ENCODE measurements at regions not wholly inside any gene's neighbourhood (a gene's known extent, or its start where the extent isn't known, plus 50 kb on each side); places are given as distances from the start of the nearest gene placed in this dataset.

DNA sequence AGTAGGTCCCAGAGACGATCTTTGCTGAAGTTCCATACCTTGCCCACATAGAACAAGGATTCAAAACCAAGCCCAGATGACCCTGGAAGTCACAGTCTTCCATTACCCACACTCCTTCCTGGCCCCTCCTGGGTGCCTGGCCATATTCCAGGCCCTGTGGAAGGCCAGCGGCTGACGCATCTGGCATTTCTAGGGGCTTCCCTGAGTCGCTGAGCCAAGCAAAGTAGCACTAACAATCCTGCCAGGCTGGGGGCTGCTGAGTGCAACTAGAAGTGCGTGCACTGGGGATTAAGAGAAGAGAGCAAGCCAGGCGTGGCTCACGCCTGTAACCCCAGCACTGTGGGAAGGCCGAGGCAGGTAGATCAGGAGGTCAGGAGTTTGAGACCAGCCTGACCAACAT lies 175.2 kb upstream of the CPEB2 start:
- H3K36me3 Mint-ChIP-seq (ENCODE audit: low read depth): no peaks in the 10 kb centered on the region
- no peak for ATAC-seq (replicated peaks)
- no peaks in the 10 kb centered on the region for H3K4me1 Mint-ChIP-seq
- H3K9me3 Mint-ChIP-seq: no peaks in the 10 kb centered on the region
- H3K27ac Mint-ChIP-seq: no peak overlapping the region
- no peak overlapping the region for H3K4me3 Mint-ChIP-seq
- peaks cover 18% of the 10 kb centered on the region for H3K27me3 Mint-ChIP-seq

- Mint-ChIP-seq H3K36me3 (ENCODE audit: low read depth) (no peaks in the 10 kb centered on the region), H3K27ac (no peak overlapping the region), H3K4me3 (no peak overlapping the region), H3K4me1 (no peaks in the 10 kb centered on the region), H3K27me3 (peaks cover 5% of the 10 kb centered on the region), H3K9me3 (no peaks in the 10 kb centered on the region)
- no peak for ATAC-seq (replicated peaks)
Observed at GRCh38 chr4:14829795-14830194, 172.5 kb upstream of the CPEB2 start.

- Mint-ChIP-seq H3K9me3 (peaks cover 3% of the 10 kb centered on the region), H3K27ac (no peak overlapping the region), H3K36me3 (ENCODE audit: low read depth) (no peaks in the 10 kb centered on the region), H3K4me1 (no peaks in the 10 kb centered on the region), H3K4me3 (no peak overlapping the region), H3K27me3 (peaks cover 5% of the 10 kb centered on the region)
- ATAC-seq (replicated peaks): no peak
Observed at GRCh38 chr4:14831416-14831815, 170.9 kb upstream of the CPEB2 start.

DNA sequence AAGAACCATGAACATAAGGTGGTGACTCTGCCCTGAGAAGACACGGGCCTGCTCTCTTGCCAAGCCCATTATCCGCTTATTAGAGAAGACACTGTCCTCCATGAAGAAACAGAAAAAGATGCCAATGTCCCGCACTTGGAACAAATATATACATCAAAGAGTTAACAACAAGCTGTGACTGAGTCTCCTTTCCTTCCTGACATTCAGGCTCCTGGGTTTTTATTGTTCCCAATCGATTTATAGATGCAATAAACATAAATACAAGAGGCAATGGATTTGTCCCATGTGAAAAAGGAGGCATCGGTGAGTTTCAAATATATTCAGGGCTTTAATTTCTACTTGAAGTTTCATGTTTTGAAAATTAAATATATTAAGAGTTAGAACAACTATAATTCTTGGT lies 169.2 kb upstream of the CPEB2 start:
- ATAC-seq (replicated peaks): no peak
- Mint-ChIP-seq H3K9me3 (peaks cover 3% of the 10 kb centered on the region), H3K36me3 (ENCODE audit: low read depth) (no peaks in the 10 kb centered on the region), H3K4me3 (no peak overlapping the region), H3K27ac (no peak overlapping the region), H3K4me1 (no peaks in the 10 kb centered on the region), H3K27me3 (no peaks in the 10 kb centered on the region)

DNA sequence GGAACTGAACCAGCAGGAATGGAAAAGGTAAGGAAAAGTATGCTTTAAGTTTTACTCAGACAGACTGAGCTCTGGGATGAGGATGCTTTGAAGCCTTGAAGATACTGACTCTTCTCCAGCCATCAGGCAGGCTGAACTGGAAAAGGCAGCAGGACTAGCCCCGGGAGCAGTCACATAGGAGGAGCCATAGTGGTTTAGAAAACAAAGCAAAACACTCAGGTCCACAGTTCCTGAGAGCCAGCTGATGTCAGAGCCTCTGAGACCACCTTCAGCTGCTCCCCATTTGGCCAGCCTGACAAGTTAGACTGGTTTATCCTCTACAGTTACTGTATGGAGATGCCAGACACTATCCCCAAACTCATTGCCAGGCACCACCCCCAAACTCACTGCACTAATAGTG lies 167.9 kb upstream of the CPEB2 start:
- no peaks in the 10 kb centered on the region for H3K4me1 Mint-ChIP-seq
- ATAC-seq (replicated peaks): no peak
- no peaks in the 10 kb centered on the region for H3K27me3 Mint-ChIP-seq
- H3K36me3 Mint-ChIP-seq (ENCODE audit: low read depth): no peaks in the 10 kb centered on the region
- no peak overlapping the region for H3K4me3 Mint-ChIP-seq
- peaks cover 3% of the 10 kb centered on the region for H3K9me3 Mint-ChIP-seq
- no peak overlapping the region for H3K27ac Mint-ChIP-seq

DNA sequence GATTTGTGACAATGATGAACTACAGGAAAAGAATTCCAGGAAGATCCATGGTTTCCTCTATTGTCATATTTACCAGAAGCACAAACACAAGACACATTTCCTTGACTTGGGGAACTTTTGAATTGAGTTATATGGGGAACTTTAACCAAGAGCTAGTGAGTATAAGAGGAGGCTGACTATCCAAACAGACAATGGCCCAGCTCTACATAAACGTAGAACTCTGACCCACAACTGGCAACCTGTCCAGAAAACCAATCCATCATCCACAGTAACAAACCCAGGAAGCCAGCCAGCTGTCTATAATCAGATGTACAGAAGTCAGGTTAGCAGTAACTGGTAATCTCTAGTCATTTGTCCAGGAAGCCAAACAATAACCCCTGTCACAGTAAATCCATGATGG lies 167.0 kb upstream of the CPEB2 start:
- Mint-ChIP-seq H3K4me1 (no peaks in the 10 kb centered on the region), H3K36me3 (ENCODE audit: low read depth) (no peaks in the 10 kb centered on the region), H3K4me3 (no peak overlapping the region), H3K9me3 (peaks cover 3% of the 10 kb centered on the region), H3K27ac (no peak overlapping the region), H3K27me3 (no peaks in the 10 kb centered on the region)
- no peak for ATAC-seq (replicated peaks)

DNA sequence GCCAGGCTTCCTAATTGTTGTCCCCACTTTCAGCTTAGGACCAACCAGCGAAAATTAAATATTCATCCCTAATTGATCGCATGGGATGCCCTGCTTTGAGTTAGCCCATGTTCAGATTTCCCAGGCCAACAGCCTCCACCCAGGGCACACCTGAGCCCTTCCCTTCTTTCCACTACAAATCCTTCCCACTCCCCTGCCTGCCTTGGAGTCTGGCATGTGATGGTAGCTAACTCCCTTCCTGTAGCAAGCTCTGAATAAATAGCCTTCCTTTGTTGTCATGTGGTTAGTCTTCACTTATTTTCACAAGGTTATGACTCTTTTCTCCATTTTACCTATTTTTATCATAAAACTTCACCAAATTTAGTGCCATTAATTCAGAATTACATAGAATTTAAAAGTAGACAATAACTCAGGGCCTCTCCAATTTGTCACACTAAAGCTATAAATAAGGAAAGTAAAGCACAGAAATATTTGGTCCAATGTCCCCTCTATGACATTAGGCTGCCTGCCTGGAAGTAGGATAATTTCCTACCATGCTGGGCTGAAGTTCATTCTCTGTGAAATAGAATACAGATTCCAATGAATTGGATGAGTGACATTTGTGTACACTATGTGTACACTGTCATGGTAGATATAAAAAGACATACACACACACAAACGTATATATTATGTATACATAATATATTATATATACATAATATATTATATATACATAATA lies 166.4 kb upstream of the CPEB2 start:
- ATAC-seq (replicated peaks): no peak
- H3K36me3 Mint-ChIP-seq (ENCODE audit: low read depth): no peaks in the 10 kb centered on the region
- no peak overlapping the region for H3K27ac Mint-ChIP-seq
- peaks cover 3% of the 10 kb centered on the region for H3K9me3 Mint-ChIP-seq
- no peaks in the 10 kb centered on the region for H3K4me1 Mint-ChIP-seq
- H3K27me3 Mint-ChIP-seq: no peaks in the 10 kb centered on the region
- no peak overlapping the region for H3K4me3 Mint-ChIP-seq

GRCh38 chr4:14837860-14838259 lies 164.4 kb upstream of the CPEB2 start:
- H3K36me3 Mint-ChIP-seq (ENCODE audit: low read depth): no peaks in the 10 kb centered on the region
- no peak for ATAC-seq (replicated peaks)
- H3K27ac Mint-ChIP-seq: no peak overlapping the region
- H3K4me3 Mint-ChIP-seq: no peak overlapping the region
- no peaks in the 10 kb centered on the region for H3K4me1 Mint-ChIP-seq
- no peaks in the 10 kb centered on the region for H3K27me3 Mint-ChIP-seq
- H3K9me3 Mint-ChIP-seq: peaks cover 6% of the 10 kb centered on the region

GRCh38 chr4:14841801-14842768 lies 160.2 kb upstream of the CPEB2 start:
- no peak for ATAC-seq (replicated peaks)
- peak overlapping the region; percentile 49 for H3K27ac Mint-ChIP-seq

DNA sequence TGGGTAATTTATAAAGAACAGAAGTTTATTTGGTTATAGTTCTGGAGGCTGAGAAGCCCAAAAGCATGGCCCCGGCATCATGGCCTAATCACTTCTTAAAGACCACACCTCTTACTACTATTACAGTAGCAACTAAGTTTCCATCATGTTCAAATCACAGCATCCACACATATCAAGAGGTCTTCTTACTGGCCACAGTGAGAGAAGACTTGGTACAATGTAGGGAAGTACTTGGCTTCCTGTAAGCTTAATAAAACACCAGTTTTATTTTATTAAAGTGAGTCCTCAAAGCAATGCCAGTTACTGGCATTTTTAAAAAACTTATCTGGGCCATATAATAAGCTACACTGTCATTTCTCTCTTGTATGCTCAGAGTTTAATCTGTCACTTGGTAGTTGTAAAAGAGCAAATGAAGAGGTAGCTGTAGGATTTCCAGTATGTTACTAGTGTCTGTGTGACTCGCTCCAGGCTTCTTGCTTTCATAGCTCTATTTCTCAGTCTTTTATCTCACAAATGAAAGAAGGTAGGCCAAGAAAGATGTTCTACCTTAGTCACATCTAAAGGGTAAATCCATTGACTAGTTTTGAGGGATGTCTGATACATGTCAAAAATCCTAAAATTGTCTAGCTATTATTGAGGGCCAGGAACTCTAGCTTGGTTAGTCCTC lies 159.2 kb upstream of the CPEB2 start:
- H3K9me3 Mint-ChIP-seq: peaks cover 3% of the 10 kb centered on the region
- H3K4me1 Mint-ChIP-seq: no peaks in the 10 kb centered on the region
- H3K36me3 Mint-ChIP-seq (ENCODE audit: low read depth): no peaks in the 10 kb centered on the region
- H3K27ac Mint-ChIP-seq: peak overlapping the region; percentile 49
- peak; percentile 83 for ATAC-seq (replicated peaks)
- no peaks in the 10 kb centered on the region for H3K27me3 Mint-ChIP-seq
- no peak overlapping the region for H3K4me3 Mint-ChIP-seq

More at GRCh38 chr4:14841801-14842768, 160.2 kb upstream of the CPEB2 start:
- Mint-ChIP-seq H3K4me1 (no peaks in the 10 kb centered on the region), H3K27me3 (no peaks in the 10 kb centered on the region), H3K4me3 (no peak overlapping the region), H3K36me3 (ENCODE audit: low read depth) (no peaks in the 10 kb centered on the region), H3K9me3 (peaks cover 3% of the 10 kb centered on the region)

DNA sequence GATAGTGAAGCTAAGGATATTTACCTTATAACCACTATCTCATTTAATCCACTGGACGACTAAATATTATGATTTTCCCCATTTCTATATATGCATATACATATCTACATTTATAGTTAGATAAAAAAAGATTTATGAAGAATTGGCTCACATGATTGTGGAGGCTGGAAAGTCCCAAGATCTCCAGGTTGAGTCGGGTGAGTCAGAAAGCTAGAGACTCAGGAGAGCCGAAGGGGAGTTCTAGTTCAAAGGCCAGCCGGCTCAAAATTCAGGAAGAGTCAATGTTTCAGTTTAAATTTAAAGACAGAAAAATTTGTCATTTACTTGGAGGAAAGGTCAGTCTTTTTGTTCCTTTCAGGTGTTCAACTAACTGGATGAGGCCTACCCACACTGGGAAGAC lies 158.2 kb upstream of the CPEB2 start:
- Mint-ChIP-seq H3K9me3 (peaks cover 3% of the 10 kb centered on the region), H3K36me3 (ENCODE audit: low read depth) (no peaks in the 10 kb centered on the region), H3K4me1 (no peaks in the 10 kb centered on the region), H3K27ac (peak overlapping the region; percentile 25), H3K27me3 (no peaks in the 10 kb centered on the region), H3K4me3 (no peak overlapping the region)
- ATAC-seq (replicated peaks): peak; percentile 42

GRCh38 chr4:14848229-14848628 lies 154.1 kb upstream of the CPEB2 start:
- H3K4me1 Mint-ChIP-seq: no peaks in the 10 kb centered on the region
- no peak for ATAC-seq (replicated peaks)
- H3K27ac Mint-ChIP-seq: no peak overlapping the region
- H3K9me3 Mint-ChIP-seq: no peaks in the 10 kb centered on the region
- peaks cover 6% of the 10 kb centered on the region for H3K27me3 Mint-ChIP-seq
- H3K36me3 Mint-ChIP-seq (ENCODE audit: low read depth): no peaks in the 10 kb centered on the region
- no peak overlapping the region for H3K4me3 Mint-ChIP-seq

GRCh38 chr4:14850455-14851097 lies 151.7 kb upstream of the CPEB2 start:
- Mint-ChIP-seq H3K4me3 (no peak overlapping the region), H3K9me3 (peaks cover 5% of the 10 kb centered on the region), H3K4me1 (peaks cover 6% of the 10 kb centered on the region), H3K27ac (no peak overlapping the region), H3K27me3 (peaks cover 17% of the 10 kb centered on the region), H3K36me3 (ENCODE audit: low read depth) (no peaks in the 10 kb centered on the region)
- ATAC-seq (replicated peaks): peak; percentile 79

DNA sequence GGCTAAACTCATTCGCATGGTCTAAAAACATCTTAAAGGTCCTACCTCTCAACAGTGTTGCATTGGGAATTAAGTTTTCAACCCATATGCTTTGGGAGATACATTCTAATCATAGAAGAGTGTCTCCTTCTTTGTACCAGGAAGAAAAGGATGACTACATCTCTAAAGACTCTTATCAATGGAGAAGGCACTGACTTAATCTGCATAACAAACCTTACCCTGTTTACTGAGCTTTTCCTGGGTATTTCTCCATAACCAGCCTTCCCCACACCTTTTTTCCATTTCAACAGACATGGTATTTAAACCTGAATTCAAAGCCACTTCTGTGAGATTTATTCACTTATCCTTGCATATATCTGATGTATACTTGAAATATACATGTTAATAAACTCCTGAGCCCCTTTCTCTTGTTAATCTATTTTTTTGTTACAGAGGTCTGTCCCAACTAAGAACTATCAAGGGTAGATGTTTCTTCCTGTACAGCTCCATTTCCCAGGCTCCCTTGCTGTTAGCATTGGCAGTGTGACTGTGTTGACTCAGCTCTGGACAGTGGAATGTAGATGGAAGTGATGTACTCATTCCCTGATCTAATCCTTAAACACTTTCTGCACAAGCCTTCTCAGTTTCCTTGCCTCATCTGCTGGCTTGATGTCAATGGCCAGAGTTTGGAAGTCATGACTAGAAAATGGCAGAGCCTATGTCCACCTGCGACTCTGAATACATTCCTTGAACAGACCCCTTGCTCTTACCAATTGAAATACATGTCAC lies 148.9 kb upstream of the CPEB2 start:
- Mint-ChIP-seq H3K4me1 (peaks cover 19% of the 10 kb centered on the region), H3K27ac (no peak overlapping the region), H3K36me3 (ENCODE audit: low read depth) (no peaks in the 10 kb centered on the region), H3K27me3 (peaks cover 17% of the 10 kb centered on the region), H3K4me3 (no peak overlapping the region), H3K9me3 (peaks cover 5% of the 10 kb centered on the region)
- no peak for ATAC-seq (replicated peaks)

All from activated T-helper 17 cell treated with anti-CD3 and anti-CD28 coated beads, Interleukin-2, amount 50 U/mL, for 72 hours (primary cell).